GM21515 (cell line): ENCODE measurements at regions not wholly inside any gene's neighbourhood (a gene's known extent, or its start where the extent isn't known, plus 50 kb on each side); places are given as distances from the start of the nearest gene placed in this dataset.

Experiments used
- ATAC-seq: cut with Tn5 transposase; IDR thresholded peaks from one replicate; pipeline ENCODE4 v1.9.1; 2021; ENCODE audit not compliant: unreplicated experiment

DNA sequence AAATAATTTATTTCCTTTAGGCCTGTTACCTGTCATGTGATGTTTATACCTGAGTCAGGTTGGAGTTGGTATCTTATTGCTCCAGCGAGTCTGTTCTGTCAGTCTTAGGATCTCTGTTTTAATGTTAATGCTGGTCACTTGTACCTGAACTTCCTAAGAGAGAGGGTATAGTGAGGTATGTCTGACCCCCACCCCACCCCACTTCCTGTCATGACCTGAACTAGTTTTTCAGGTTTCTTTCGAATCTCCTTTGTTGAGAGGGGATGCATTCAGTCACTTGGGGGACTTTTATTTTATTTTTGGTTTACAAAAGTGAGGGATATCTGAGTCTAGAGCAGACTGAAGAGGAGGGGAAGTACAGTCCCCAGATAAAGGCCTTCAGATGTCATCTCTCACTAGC, 769.0 kb upstream of the COBL start:
- ATAC-seq, result no peak

DNA sequence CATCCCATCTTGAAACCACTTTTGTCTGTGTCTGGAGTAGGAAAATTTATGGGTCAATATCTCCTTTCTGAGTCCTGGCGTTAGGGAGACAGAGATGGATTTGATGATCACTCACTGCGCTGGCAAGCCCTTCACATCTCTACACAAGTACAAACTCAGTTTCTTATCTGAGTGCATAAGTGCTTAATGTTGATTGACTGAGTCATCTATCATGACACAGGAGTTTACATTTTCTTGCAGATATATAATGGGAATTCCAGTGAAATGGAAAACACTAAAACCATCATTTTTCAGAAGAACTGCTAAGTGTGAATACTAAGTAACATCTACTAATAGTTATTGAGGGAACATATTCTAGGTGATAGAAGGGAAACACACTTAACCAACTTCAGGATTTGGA, 763.9 kb upstream of the COBL start:
- no peak for ATAC-seq

- no peak for ATAC-seq
Observed at GRCh38 chr7:52079726-52080125, 763.1 kb upstream of the COBL start.

- ATAC-seq, result no peak
Observed at GRCh38 chr7:52077571-52077970, 761.0 kb upstream of the COBL start.

DNA sequence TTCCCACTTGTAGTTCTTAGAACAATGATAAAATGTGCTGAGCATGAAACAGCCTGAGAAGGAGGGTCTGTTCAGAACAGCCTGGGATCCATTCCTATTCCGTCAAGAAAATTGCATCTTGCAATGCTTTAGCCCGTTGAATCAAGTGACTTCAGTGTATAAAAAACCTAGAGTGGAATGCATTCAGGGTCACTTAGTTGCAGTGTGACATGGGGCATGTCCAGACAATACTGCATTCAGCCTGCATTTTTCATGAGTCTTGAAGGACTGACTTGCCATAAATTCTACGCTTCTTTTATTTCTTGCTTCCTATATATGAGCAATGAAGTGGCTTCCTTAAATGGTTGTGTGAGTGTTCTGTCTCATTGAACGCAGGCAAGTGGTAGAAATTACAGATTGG, 758.3 kb upstream of the COBL start:
- no peak for ATAC-seq

- ATAC-seq, result no peak
Observed at GRCh38 chr7:52074071-52074470, 757.5 kb upstream of the COBL start.

GRCh38 chr7:52071744-52072143, 755.1 kb upstream of the COBL start:
- ATAC-seq, result no peak

DNA sequence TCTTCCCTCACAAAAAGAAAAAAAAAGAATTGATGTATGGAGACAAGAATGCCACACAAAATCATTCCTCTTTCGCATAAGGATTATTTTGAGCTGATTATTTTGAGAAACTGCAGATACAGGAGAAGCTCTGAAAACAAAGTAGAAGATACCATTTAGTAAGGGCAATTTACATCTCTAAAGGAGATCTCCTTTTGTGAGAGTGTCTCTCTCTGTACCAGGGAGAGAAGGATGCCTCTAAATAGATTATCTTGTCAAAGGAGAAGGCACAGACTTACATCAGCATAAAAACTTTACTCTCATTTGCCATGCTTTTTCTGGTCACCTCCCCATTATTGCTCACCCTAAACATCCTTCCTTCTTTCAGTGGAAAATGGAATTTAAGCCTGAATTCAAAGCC, 747.9 kb upstream of the COBL start:
- no peak for ATAC-seq

- ATAC-seq, result no peak
Observed at GRCh38 chr7:52061666-52062065, 745.1 kb upstream of the COBL start.

- no peak for ATAC-seq
Observed at GRCh38 chr7:52053525-52053924, 736.9 kb upstream of the COBL start.

GRCh38 chr7:52030722-52031121, 714.1 kb upstream of the COBL start:
- ATAC-seq, result no peak

DNA sequence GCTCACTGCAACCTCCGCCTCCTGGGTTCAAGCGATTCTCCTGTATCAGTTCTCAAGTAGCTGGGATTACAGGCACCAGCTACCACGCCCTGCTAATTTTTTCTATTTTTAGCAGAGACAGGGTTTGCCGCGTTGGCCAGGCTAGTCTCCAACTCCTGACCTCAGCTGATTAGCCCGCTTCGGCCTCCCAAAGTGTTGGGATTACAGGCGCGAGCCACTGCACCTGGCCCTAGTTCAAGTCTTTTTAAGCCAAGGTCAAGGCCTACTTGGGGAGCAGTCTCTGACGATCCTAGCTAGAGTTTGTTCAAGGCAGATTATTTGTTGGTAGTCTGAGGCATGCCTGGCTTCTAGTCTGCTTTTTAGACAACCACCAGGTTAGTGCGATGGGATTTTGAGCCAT, 709.5 kb upstream of the COBL start:
- no peak for ATAC-seq

- ATAC-seq, result no peak
Observed at GRCh38 chr7:52021343-52021742, 704.7 kb upstream of the COBL start.

DNA sequence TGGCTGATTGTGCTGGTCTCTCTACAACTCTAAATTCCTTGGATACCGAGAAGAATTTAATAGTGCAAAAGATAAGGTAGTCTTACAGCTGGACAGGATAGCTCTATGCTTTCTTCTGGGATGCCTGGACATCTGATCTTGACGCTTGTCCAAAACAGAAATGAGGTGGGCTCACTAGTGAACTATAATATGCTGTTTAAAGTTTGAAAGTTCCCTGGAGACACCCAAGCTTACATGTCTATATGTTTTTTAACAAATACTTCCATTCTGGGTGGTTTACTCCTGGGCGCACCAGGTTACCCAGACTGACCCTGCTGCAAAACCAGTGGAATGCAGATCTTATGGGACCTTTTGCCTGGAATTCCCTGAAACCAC, 702.1 kb upstream of the COBL start:
- no peak for ATAC-seq

DNA sequence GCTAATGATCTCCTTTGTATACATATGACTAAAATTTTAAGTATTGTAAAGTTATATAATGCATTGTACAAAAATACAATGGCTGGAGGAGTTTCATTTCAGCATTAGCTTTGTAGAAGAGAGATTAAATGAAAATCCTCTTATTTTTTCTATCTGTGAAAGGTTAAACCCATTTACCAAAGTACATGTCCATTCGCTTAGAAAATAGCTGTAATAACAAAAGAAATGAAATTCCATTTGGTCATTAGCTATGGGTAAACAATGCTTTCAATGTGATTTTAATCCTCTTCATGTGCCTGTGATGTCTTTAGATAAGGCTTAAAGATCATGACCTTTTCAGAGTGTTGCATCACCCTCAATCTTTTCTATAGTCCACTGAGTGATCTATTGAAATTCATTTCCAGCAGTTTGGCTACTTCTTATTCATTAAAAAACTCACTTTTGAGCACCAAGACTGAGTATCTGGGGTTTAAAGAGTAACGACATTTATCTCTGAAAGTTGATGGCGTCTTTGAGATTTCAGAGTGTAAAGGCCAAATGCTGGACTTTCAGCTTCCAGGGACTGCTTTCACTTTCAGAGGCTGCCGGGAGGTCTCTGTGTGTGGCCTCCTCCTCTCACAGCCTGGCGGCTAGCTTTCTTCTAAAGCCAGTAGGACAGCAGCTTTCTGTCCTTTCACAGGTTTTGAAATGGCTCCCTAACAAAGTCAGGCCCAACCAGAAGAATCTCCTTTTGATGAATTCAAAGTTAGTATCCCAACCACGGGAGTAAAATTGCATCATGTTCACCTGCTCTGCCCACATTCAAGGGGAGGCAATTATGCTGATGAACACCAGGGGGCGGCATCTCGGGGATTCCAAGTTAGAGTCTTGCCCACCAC, 701.4 kb upstream of the COBL start:
- ATAC-seq, result no peak

DNA sequence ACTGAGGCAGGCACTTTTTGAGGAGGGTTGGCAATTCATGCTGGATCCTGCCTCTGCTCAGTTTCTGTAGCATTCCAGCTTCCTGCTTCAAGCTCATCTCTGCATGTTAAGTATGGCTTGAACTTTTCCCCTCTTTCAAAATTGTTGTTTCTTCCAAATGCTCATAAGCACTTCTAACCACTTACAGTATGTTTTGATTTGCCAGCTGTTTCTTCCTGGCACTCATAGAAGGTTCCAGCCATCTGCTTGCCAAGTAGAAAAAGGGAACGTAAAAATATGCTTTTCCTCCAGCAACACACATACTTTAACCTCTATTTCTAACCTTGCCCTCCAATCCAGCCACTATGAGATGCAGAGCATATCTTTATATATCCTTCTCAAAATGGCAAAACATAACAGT, 692.6 kb upstream of the COBL start:
- no peak for ATAC-seq

GRCh38 chr7:52006674-52007073, 690.1 kb upstream of the COBL start:
- no peak for ATAC-seq

DNA sequence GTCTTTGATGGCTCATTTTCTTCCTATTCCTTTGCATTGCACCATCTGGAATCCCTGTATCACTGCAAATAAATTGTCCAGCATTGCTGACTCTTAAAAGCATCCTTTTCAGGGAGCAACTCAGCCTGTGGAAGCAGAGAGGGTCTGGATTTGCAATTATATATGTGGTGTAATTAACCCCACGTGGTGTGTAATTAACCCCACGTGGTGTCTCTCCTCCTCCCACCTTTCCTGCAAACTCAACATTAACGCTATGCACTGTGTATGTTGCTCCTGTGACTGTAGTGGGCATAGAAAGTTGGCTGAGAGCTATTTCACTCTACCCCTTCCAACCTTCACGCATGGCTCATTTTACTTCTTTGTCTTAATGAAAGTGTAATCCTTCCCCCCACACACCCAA, 689.0 kb upstream of the COBL start:
- ATAC-seq, result no peak

- ATAC-seq, result no peak
Observed at GRCh38 chr7:51995596-51996179, 679.1 kb upstream of the COBL start.

DNA sequence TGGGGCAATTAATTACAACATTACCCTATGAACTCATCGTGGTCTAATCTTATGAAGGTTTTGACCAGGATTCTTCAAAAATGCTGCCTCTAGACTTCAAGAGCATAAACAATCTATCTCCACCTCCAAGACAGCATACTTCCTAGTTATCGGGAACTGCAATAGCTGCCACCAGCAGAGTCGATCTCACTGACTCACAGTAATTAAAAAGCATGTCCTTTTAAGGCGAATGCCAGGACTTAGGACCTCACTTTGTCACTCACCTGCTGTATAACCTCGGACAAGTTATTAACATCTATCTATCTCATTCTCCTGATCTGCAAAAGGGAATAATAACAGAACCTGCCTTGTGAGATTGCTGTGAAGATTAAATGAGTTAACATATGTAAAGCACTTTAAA, 666.0 kb upstream of the COBL start:
- no peak for ATAC-seq

GRCh38 chr7:51980812-51981211, 664.2 kb upstream of the COBL start:
- ATAC-seq, result no peak

GRCh38 chr7:51980313-51980712, 663.7 kb upstream of the COBL start:
- ATAC-seq, result no peak

DNA sequence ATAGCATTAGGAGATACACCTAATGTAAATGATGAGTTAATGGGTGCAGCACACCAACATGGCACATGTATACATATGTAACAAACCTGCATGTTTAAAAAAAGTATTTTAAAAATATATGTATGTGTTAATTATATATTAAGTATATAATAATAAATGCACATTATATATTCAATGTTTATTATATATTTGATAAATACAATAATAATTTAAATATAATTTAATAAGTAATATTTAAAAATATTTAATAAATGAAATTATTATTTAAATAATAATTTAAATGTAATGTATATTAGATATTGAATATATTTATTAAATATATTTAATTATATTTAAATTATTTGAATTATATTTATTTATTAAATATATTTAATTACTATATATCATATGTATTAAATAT, 661.3 kb upstream of the COBL start:
- ATAC-seq, result no peak
